GM18858 (cell line): ENCODE measurements at regions not wholly inside any gene's neighbourhood (a gene's known extent, or its start where the extent isn't known, plus 50 kb on each side); places are given as distances from the start of the nearest gene placed in this dataset.
"Not testable (repeated sequence)": the region's sequence is repeated elsewhere in the genome, so short reads cannot be mapped to it uniquely, and the experiment has no call there.

ENCODE experiments used
- ATAC-seq: cut with Tn5 transposase; IDR thresholded peaks from one replicate; pipeline ENCODE4 v1.9.1; 2021; ENCODE audit not compliant: unreplicated experiment

DNA sequence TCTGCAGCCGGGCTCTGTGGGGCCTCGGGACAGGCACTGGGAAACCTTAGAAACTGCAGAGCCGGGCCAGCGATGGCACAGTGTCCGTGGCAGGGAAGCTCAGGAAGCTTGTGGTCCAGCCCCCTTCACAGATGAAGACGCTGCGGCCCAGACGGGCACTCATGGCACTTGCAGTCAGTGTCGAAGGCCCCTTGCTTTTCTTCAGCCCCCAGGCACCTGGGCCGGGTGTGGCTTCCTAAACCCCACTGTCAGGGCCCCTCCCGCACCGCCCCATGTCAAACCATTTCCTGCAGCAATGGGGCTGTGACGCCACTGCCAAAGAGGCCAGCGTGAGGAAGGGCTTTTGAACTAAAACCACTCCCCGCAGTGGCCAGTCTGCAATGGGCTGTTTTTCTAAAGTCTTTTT, 164.0 kb downstream of the LAT start:
- ATAC-seq, result no peak

DNA sequence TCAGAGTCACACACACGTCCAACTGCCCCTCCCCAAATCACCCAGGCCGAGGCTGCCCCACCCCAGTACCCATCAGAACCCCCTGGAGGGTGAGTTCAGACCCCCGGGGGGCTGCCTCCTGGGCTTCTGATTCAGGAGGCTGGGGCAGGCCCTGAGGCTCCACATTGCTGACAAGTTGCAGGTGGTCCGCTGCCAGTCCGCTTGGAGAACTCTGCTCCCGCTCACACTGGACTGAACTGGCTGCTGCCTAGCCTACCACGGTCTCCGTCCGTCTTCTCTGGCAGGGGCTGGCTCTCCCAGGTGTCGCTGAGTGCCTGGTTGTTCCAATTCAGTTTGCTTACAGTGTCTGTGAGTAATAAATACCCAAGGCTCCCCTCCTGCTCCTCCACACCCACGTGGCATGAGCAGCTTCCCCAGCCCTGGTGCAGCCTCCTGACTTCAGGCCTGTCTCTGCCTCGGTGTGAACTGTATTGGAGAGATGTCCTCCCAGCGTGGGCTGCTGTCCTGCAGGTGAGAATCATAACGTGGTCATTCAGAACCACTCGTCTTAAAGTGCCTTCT, 163.4 kb downstream of the LAT start:
- ATAC-seq, result no peak

DNA sequence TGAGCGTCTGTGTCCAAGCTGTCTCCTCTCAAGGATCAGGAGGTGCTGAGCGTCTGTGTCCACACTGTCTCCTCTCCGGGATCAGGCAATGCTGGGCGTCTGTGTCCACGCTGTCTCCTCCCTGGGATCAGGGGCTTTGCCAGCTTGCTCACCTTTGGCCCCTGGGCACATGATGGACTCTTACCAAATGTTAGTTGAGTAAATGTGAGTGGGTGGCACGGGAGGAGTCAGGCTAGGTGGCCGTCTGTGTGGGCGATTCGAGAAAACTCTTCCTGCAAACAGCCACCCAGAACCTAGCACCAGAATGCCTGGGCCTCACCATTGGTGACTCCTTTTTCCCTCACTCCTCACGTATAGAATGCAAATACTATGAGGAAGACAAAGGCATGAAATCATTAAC, 162.9 kb downstream of the LAT start:
- not testable (repeated sequence) for ATAC-seq

DNA sequence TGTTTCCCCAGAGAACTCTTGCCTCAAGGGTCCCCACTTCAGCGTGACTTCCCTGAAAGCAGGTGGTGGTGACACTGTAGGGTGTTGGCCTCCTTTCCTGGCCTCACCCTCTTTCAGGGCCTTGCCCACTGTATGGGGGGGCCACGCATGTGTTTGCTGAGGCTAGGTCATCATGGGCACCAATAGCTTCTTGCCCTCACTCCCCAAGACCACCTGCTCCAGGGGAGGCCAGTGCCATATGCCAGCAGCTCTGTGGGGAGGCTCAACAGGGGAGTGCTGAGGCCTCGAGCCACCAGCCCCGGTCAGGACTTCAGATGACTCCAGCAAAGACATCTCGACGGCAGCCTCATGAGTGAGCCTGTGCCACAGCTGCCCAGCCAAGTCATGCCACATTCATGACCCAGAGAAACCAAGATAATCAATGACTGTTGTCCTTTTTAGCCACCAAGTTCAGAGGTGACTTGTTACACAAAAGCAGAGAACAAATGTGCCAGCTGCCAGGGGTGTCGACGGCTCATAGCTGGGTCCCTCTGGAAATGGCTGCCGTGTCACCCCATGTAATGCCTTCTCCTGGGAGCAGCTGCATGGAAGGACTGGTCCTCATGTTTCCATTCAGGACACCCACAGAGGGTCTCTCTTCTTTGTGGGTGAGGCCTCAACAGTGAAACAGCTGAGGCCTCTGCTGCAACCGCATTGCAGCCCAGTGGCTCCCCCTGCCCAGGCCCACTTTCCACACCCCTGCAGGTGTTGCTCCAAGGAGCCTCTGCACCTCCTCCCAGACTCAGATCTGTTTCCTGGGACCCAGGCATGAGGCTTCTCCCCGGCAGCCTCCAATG, 162.2 kb downstream of the LAT start:
- not testable (repeated sequence) for ATAC-seq

DNA sequence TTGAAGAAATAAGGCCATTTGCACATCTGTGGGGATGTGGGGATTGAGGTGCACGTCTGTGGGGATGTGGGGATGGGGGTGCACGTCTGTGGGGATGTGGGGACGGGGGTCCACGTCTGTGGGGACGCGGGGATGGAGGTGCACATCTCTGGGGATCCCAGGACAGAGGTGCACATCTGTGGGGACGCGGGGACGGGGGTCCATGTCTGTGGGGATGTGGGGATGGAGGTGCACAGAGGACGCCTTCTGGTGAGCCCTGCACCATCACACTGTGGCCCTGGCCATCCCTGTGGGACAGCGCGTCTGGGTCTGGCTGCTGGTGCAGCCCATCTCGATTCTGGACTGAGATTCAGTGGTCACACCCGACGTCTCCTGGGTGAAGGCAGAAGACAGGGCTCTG, 161.4 kb downstream of the LAT start:
- ATAC-seq, result no peak

DNA sequence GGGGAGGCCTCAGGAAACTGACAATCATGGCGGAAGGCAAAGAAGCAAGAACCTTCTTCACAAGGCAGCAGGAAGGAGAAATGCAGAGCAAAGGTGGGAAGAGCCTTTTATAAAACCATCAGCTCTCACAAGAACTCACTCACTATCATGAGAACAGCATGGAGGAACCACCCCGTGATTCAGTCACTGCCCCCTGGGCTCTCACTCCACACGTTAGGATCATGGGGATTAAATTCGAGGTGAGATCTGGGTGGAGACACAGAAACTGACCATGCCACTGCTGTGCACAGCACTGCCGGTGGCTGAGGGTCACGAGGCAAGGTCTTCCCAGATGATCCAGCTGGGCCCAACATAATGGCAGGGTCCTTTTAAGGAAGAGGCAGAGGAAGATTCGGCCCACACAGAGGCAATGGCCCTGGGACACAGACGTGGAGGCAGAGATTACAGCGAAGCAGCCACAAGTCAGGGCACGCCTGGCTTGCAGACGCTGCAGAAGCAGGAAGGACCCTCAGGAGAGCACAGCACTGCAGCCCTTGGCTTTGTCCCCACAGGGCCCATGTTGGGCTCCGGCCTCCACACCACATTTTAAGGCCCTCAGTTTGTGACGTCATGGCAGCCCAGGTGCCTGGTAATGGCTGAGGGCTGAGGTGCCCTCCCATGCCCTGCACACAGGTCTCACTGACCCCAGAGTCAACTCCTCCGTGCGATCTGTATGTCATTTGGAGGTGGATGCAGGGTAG, 160.8 kb downstream of the LAT start:
- ATAC-seq, result not testable (repeated sequence)

DNA sequence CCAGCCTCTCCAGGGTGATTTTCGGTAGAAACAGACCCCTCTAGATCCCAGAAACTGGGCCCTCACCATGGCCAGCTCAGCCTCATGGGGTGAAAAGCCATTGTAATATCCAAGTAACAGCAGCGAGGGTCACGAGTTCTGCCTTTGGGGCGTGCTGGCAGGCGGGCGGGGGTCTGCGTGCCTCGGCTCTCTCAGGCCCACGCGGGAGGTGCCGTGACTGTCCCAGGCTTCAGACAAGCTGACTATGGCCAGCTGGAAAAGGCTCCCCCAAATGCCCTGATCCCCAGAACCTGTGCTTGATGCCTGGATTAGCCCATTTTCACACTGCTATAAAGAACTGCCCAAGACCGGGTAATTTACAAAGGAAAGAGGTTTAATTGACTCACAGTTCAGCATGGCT, 160.2 kb downstream of the LAT start:
- ATAC-seq, result not testable (repeated sequence)

GRCh38 chr16:29144669-29145062, 159.8 kb downstream of the LAT start:
- ATAC-seq, result not testable (repeated sequence)

GRCh38 chr16:29143739-29144668, 159.2 kb downstream of the LAT start:
- ATAC-seq, result not testable (repeated sequence)

- ATAC-seq, result not testable (repeated sequence)
These were observed 157.7 kb downstream of the LAT start for GRCh38 chr16:29142506-29142905.

GRCh38 chr16:29141586-29142324, 156.9 kb downstream of the LAT start:
- no peak for ATAC-seq

- not testable (repeated sequence) for ATAC-seq
These were observed 156.3 kb downstream of the LAT start for GRCh38 chr16:29141121-29141520.

DNA sequence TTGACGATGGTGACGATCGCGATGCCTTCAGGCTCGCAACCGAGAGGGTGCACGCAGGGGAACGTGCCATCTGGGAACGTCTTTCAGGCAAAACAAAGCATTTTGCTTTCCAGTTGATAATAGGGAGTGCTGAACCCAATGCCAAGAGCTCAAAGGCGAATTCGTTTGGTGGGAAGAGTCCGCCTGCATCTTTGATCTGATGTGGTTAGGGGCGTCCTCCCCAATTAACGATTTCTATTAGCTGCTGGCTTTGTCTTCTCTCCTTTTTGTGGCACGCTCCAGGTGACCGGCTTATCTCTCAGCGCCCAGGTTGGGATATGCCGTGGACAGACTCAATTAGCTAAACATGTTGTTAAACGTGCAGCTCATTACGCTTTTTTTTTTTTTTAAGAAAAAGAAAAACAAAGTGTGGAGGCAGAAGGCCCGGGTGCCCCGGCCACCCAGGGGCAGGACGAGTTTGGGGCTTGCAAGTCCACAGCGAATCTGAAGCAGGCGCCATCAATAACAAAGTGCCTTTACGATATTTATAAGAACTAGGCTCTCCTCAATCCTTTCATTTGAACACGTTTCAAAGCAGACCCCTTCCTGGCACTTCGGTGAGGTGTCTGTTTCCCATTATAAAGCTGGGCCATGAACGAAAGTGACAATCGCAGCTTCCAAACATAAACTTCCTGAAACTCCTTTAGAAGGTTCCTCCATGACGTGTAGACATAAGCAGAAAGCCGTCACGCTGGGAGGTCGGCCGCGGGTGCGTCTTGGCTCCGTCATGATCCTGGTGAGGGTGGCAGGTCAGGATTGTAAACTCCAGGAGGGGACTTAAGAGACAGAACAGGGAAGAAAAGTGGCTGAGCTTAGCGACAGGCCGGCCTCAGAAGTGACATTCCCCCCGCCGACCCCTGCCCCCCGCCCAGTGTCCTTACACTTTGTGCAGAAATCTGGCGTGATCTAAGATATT, 155.3 kb downstream of the LAT start:
- not testable (repeated sequence) for ATAC-seq

DNA sequence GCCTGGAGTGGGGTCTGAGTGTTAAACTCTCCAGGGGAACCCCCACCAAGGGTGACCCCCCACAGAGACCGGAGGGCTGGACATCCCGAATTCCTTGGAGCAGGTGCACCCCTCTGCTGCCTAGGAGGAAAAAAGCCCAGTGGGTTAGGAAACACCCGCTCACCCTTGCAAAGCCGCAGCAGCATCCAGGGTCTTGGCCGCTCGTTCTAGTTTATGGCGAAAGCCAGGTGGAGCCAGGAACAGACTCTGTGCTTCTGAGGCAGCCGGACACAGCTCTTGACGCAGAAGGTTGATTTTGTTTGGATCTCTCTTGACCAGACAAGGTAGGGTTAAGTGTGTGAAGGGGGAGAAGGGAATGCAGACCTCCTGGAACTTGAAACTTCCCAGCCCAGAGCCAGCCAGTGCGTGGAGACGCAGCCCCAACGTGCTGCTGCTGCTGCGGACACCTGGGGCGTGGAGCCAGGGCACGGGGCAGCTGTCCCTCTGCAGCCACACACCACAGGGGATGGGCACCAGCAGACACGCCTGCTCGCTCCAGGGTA, 154.5 kb downstream of the LAT start:
- no peak for ATAC-seq

DNA sequence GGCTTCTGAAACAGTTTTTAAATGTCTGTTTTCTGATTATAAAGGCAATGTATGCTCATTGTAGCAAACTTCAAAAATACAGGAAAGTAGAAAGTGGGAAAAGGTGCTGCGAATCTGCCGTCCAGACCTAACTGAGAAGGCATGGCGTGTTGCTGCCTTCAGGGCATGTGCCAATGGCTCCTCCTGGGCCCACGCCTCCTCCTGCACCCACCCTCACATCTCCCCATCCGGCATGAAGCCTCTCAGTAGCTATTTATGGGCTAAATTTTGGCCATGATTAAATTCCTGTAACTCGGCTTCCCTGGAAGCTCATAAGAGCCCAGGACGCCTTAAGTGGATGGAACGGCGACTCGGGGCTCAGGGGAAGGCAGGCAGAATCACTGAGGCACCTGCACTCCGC, 153.8 kb downstream of the LAT start:
- ATAC-seq, result not testable (repeated sequence)

GRCh38 chr16:29137894-29138662, 153.2 kb downstream of the LAT start:
- ATAC-seq, result not testable (repeated sequence)

DNA sequence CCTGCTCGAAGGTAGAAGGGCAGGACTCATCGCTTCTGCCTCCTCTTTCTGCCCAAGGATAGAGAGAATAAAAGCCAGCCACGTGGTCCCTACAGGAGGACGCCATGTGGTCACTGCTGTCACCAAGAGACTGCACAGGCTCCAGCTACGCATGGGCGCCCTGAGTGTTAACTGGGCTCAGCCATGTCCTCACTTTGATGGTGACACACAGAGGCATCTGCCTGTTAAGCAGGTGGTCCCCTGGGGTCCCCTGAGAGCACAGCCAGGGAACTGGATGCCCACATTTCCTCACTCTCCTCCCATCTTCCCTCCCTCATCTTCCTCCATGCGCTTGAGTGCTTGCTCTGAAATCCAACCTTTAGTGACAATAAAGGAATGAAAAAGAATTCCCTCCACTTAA, 152.6 kb downstream of the LAT start:
- ATAC-seq, result not testable (repeated sequence)

GRCh38 chr16:29136916-29137315, 152.1 kb downstream of the LAT start:
- ATAC-seq, result not testable (repeated sequence)
